ENCODE measurements at regions not wholly inside any gene's neighbourhood (a gene's known extent, or its start where the extent isn't known, plus 50 kb on each side); places are given as distances from the start of the nearest gene placed in this dataset.
"Not testable (repeated sequence)": the region's sequence is repeated elsewhere in the genome, so short reads cannot be mapped to it uniquely, and the experiment has no call there.

DNA sequence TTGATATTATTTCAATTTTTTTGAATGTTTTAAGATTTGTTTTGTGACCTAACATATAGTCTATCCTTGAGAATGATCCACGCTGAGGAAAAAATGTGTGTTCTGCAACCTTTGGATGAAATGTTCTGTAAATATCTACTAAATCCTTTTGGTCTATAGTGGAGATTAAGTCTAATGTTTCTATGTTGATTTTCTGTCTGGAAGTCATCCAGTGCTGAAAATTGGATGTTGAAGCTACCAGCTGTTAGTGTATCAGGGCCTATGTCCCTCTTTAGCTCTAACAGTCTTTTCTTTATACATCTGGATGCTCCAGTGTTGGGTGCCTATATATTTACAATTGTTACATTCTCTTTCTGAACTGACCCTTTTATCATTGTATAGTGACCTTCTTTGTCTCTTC, 422.3 kb downstream of the TMEM232 start:
- H3K27me3 ChIP-seq (replicated peaks; ENCODE audit: insufficient read depth) = no peaks in the 10 kb centered on the region
- no peaks in the 10 kb centered on the region for H3K36me3 ChIP-seq
- no peak overlapping the region for H3K27ac ChIP-seq
- H3K4me1 ChIP-seq (replicated peaks) = no peaks in the 10 kb centered on the region
- no peak for TF ChIP-seq POLR2AphosphoS5 (IDR thresholded peaks at IDR 0.05)
- TF ChIP-seq, protein P1, sequence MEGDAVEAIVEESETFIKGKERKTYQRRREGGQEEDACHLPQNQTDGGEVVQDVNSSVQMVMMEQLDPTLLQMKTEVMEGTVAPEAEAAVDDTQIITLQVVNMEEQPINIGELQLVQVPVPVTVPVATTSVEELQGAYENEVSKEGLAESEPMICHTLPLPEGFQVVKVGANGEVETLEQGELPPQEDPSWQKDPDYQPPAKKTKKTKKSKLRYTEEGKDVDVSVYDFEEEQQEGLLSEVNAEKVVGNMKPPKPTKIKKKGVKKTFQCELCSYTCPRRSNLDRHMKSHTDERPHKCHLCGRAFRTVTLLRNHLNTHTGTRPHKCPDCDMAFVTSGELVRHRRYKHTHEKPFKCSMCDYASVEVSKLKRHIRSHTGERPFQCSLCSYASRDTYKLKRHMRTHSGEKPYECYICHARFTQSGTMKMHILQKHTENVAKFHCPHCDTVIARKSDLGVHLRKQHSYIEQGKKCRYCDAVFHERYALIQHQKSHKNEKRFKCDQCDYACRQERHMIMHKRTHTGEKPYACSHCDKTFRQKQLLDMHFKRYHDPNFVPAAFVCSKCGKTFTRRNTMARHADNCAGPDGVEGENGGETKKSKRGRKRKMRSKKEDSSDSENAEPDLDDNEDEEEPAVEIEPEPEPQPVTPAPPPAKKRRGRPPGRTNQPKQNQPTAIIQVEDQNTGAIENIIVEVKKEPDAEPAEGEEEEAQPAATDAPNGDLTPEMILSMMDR (IDR thresholded peaks at IDR 0.05) = no peak
- intact Hi-C loops (cut with DNase I) = no loop called here
- H3K4me3 ChIP-seq = no peak overlapping the region
- no peaks in the 10 kb centered on the region for H3K9me3 ChIP-seq
- no peak for DNase-seq (ENCODE audit: low spot score)
- WGBS = 86% methylated on average over 1 of the region's 1 CpG

DNA sequence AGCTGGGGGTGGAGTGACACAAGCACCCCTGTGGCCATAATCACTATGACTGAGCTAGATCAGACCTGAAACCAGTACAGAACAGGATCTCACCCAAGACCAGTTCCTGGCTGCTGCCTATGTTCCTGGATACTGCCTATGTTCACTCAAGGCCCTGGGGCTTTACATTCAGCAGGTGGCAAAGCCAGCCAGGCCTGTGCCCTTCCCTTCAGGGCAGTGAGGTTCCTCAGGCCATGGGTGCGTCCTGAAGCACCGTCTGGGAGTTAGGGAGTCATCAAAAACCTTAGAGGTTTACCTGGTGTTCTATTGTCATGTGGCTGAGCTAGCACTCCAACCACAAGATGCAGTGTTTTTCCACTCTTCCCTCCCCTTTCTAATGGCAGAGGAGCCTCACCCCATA, 419.8 kb downstream of the TMEM232 start:
- TF ChIP-seq, protein P1 (IDR thresholded peaks at IDR 0.05) = no peak
- no peak for TF ChIP-seq POLR2AphosphoS5 (IDR thresholded peaks at IDR 0.05)
- TF ChIP-seq POLR2A (IDR thresholded peaks at IDR 0.05) = no peak
- DNase-seq (ENCODE audit: low spot score) = no peak
- intact Hi-C loops (cut with DNase I) = no loop called here

DNA sequence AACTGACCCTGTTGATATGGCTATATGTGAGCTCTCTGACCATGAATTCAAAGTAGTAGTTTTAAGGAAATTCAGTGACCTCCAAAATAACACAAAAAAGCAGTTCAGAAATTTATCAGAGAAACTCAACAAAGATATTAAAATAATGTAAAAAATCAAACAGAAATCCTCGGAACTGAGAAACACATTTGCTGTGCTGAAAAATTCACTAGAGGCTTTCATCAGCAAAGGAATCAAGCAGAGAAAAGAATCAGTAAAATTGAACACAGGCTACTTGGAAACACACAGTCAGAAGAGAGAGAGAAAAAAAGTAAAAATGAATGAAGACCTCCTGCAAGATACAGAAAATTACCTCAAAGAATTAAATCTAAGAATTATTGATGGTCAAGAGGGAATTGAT, 417.2 kb downstream of the TMEM232 start:
- H3K9me3 ChIP-seq = no peaks in the 10 kb centered on the region
- H3K27me3 ChIP-seq (replicated peaks; ENCODE audit: insufficient read depth) = no peaks in the 10 kb centered on the region
- intact Hi-C loops (cut with DNase I) = no loop called here
- TF ChIP-seq, protein P1 (IDR thresholded peaks at IDR 0.05) = no peak
- TF ChIP-seq POLR2A (IDR thresholded peaks at IDR 0.05) = no peak
- H3K27ac ChIP-seq = no peak overlapping the region
- H3K36me3 ChIP-seq = no peaks in the 10 kb centered on the region
- WGBS = 100% methylated on average over 1 of the region's 1 CpG
- no peak overlapping the region for H3K4me3 ChIP-seq
- DNase-seq (ENCODE audit: low spot score) = no peak
- H3K4me1 ChIP-seq (replicated peaks) = no peaks in the 10 kb centered on the region

More for the DNA sequence above, 419.8 kb downstream of the TMEM232 start:
- H3K27ac ChIP-seq = no peak overlapping the region
- H3K36me3 ChIP-seq = no peaks in the 10 kb centered on the region
- no peaks in the 10 kb centered on the region for H3K27me3 ChIP-seq (replicated peaks; ENCODE audit: insufficient read depth)
- 95% methylated on average over 2 of the region's 2 CpGs for WGBS
- no peaks in the 10 kb centered on the region for H3K9me3 ChIP-seq
- no peak overlapping the region for H3K4me3 ChIP-seq
- no peaks in the 10 kb centered on the region for H3K4me1 ChIP-seq (replicated peaks)

DNA sequence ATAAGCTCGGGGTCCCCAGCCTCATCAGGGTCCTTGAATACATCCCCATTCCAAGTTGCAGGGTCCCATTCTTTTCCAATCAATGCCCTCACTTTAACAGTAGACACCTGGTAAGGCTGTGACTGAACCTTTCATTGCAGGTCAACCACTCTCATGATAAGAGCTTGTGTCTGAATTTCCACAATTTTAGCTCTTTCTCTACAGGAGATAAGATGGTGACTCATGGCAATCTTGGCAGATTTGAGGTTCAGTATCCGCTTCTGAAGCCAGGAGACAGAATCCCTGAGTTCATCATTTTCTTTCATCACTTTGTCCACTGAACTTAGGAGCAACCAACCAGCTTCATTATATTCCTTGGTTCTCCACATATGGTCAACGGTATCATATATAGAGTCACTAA, 409.9 kb downstream of the TMEM232 start:
- H3K27ac ChIP-seq; H3K27me3 ChIP-seq (replicated peaks; ENCODE audit: insufficient read depth); H3K36me3 ChIP-seq; intact Hi-C loops (cut with DNase I); H3K9me3 ChIP-seq; DNase-seq (ENCODE audit: low spot score); H3K4me3 ChIP-seq; H3K4me1 ChIP-seq (replicated peaks): not testable (repeated sequence)
- WGBS = 80% methylated on average over 3 of the region's 3 CpGs

DNA sequence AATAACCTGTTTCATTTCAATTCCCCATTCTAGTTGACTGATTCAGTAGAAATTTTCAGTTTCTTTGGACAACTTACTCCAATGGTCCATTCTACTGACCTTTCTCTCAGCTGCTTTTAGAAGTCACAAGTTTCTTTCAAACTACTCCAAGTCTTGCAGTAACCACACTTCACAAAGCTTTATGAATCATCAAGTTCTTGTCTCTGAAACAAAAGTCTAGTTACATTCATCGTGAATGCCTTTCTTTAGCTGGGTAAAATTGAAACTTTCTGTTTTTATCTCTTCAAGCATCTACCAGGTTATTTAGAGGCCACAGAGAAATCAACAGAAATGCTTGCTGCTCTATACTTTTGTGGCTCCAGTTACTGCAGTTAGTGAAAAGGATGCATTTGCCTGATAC, 405.4 kb downstream of the TMEM232 start:
- Histone ChIP-seq H3K27ac (no peak overlapping the region), H3K27me3 (replicated peaks; ENCODE audit: insufficient read depth) (no peaks in the 10 kb centered on the region), H3K9me3 (no peaks in the 10 kb centered on the region), H3K36me3 (no peaks in the 10 kb centered on the region), H3K4me1 (replicated peaks) (no peaks in the 10 kb centered on the region), H3K4me3 (no peak overlapping the region)
- intact Hi-C loops (cut with DNase I) = no loop called here
- no peak for DNase-seq (ENCODE audit: low spot score)
- WGBS = 52% methylated on average over 1 of the region's 1 CpG
- no peak for TF ChIP-seq POLR2A (IDR thresholded peaks at IDR 0.05)

DNA sequence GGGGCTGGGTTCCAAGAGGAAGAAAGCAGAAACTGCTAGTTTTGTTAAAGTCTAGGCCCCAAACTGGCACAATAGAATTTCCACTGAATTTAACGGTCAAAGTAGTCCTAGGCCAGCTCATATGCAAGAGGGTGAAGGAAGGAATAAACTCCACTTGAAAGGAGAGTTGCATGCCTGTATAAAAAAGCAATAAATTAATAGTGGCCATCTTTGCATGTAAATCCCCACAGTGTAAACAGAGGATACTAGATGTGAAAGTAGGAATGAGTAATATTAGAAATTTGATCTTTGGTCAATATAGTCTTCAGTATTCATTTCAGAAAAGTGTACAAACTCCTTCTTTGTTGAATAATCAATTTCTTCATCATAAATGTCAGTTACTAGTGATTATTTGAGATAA, 403.1 kb downstream of the TMEM232 start:
- 81% methylated on average over 1 of the region's 1 CpG for WGBS
- H3K27me3 ChIP-seq (replicated peaks; ENCODE audit: insufficient read depth) = no peaks in the 10 kb centered on the region
- H3K9me3 ChIP-seq = no peaks in the 10 kb centered on the region
- H3K4me3 ChIP-seq = no peak overlapping the region
- no peaks in the 10 kb centered on the region for H3K4me1 ChIP-seq (replicated peaks)
- intact Hi-C loops (cut with DNase I) = no loop called here
- H3K36me3 ChIP-seq = no peaks in the 10 kb centered on the region
- TF ChIP-seq POLR2AphosphoS5 (IDR thresholded peaks at IDR 0.05) (no peak), POLR2A (IDR thresholded peaks at IDR 0.05) (no peak)
- TF ChIP-seq, protein P1 (IDR thresholded peaks at IDR 0.05) = no peak
- DNase-seq (ENCODE audit: low spot score) = no peak
- H3K27ac ChIP-seq = no peak overlapping the region
